ENCODE measurements at regions not wholly inside any gene's neighbourhood (a gene's known extent, or its start where the extent isn't known, plus 50 kb on each side); places are given as distances from the start of the nearest gene placed in this dataset.

GRCh38 chr5:92599217-92599810 lies 981.7 kb downstream of the NR2F1-AS1 start:
- no peak for DNase-seq

- no peak for DNase-seq
Measured at GRCh38 chr5:92594031-92594430, 987.0 kb downstream of the NR2F1-AS1 start.

GRCh38 chr5:92588876-92589275 lies 992.1 kb downstream of the NR2F1-AS1 start:
- no peak for DNase-seq

- no peak for DNase-seq
Measured at GRCh38 chr5:92581690-92582089, 999.3 kb downstream of the NR2F1-AS1 start.

GRCh38 chr5:92581249-92581648 lies 999.8 kb downstream of the NR2F1-AS1 start:
- no peak for DNase-seq

GRCh38 chr5:92580814-92581213 lies 1000.2 kb downstream of the NR2F1-AS1 start:
- no peak for DNase-seq

- DNase-seq: no peak
Measured at GRCh38 chr5:92574023-92574422, 1007.0 kb downstream of the NR2F1-AS1 start.

- DNase-seq: no peak
Measured at GRCh38 chr5:92568522-92568921, 1012.5 kb downstream of the NR2F1-AS1 start.

- DNase-seq: no peak
Measured at GRCh38 chr5:92567831-92568450, 1013.1 kb downstream of the NR2F1-AS1 start.

GRCh38 chr5:92566113-92566786 lies 1014.8 kb downstream of the NR2F1-AS1 start:
- DNase-seq: no peak

GRCh38 chr5:92565673-92566072 lies 1015.3 kb downstream of the NR2F1-AS1 start:
- no peak for DNase-seq

- no peak for DNase-seq
Measured at GRCh38 chr5:92562065-92562464, 1019.0 kb downstream of the NR2F1-AS1 start.

GRCh38 chr5:92561411-92561959 lies 1019.5 kb downstream of the NR2F1-AS1 start:
- no peak for DNase-seq

GRCh38 chr5:92560698-92561401 lies 1020.2 kb downstream of the NR2F1-AS1 start:
- DNase-seq: no peak

- peak in 1 of 2 experiments; percentile 34 for DNase-seq
Measured at GRCh38 chr5:92559781-92560180, 1021.2 kb downstream of the NR2F1-AS1 start.

- no peak for DNase-seq
Measured at GRCh38 chr5:92559331-92559730, 1021.7 kb downstream of the NR2F1-AS1 start.

- DNase-seq: no peak
Measured at GRCh38 chr5:92556747-92557146, 1024.3 kb downstream of the NR2F1-AS1 start.

- no peak for DNase-seq
Measured at GRCh38 chr5:92554447-92555085, 1026.5 kb downstream of the NR2F1-AS1 start.

- DNase-seq: peak in 1 of 2 experiments; percentile 19
Measured at GRCh38 chr5:92553326-92553725, 1027.7 kb downstream of the NR2F1-AS1 start.

- DNase-seq: peak; percentile 58 to 94
Measured at GRCh38 chr5:92552206-92553160, 1028.5 kb downstream of the NR2F1-AS1 start.

GRCh38 chr5:92548346-92548745 lies 1032.7 kb downstream of the NR2F1-AS1 start:
- no peak for DNase-seq

GRCh38 chr5:92544596-92544995 lies 1036.4 kb downstream of the NR2F1-AS1 start:
- DNase-seq: no peak
